Smooth muscle cell (in vitro differentiated cells): ENCODE measurements at regions not wholly inside any gene's neighbourhood (a gene's known extent, or its start where the extent isn't known, plus 50 kb on each side); places are given as distances from the start of the nearest gene placed in this dataset.

ENCODE experiments used
- DNase-seq: peaks from one replicate; lab custom pipeline; 2025; ENCODE audit not compliant: unreplicated experiment; lab: John Stamatoyannopoulos, UW
- H2AFZ ChIP-seq: fragments of 200-600 bp; sonication (generic); 2 replicates; pipeline ENCODE4 v1.6.0; 2016; ENCODE audit warnings: antibody characterized with exemption, low read depth, mild to moderate bottlenecking
- H3F3A ChIP-seq: fragments of 200-600 bp; sonication (generic); 2 replicates; pipeline ENCODE4 v1.6.0; 2017; ENCODE audit warnings: antibody characterized with exemption, low read depth
- H3K27ac ChIP-seq: fragments of 200-600 bp; sonication (generic); 2 replicates; pipeline ENCODE4 v1.5.1; 2016; ENCODE audit warnings: low read depth, mild to moderate bottlenecking
- H3K27me3 ChIP-seq: fragments of 200-600 bp; sonication (generic); 2 replicates; pipeline ENCODE4 v1.6.1; 2016; ENCODE audit warnings: low read depth, mild to moderate bottlenecking
- H3K36me3 ChIP-seq: fragments of 200-600 bp; sonication (generic); 2 replicates; pipeline ENCODE4 v1.5.1; 2016; ENCODE audit warnings: low read depth
- H3K4me1 ChIP-seq: fragments of 200-600 bp; sonication (generic); 2 replicates; pipeline ENCODE4 v1.5.1; 2016; ENCODE audit warnings: low read depth
- H3K4me2 ChIP-seq: fragments of 200-600 bp; sonication (generic); 2 replicates; pipeline ENCODE4 v1.6.0; 2016; ENCODE audit warnings: mild to moderate bottlenecking
- H3K4me3 ChIP-seq: fragments of 200-600 bp; sonication (generic); 2 replicates; pipeline ENCODE4 v1.5.1; 2016; ENCODE audit warnings: mild to moderate bottlenecking
- H3K79me2 ChIP-seq: fragments of 200-600 bp; sonication (generic); 2 replicates; pipeline ENCODE4 v1.6.0; 2016; ENCODE audit warnings: low read depth, mild to moderate bottlenecking
- H3K9ac ChIP-seq: fragments of 200-600 bp; sonication (generic); 2 replicates; pipeline ENCODE4 v1.6.0; 2016; ENCODE audit warnings: low read depth
- H3K9me3 ChIP-seq: fragments of 200-600 bp; sonication (generic); replicated peaks from 2 replicates; pipeline ENCODE4 v1.5.1; 2016; ENCODE audit warnings: low read depth
- H4K20me1 ChIP-seq: fragments of 200-600 bp; sonication (generic); 2 replicates; pipeline ENCODE4 v1.6.0; 2016; ENCODE audit warnings: low read depth
- WGBS: methylation state at CpG from one replicate; pipeline ENCODE4 v1.1.7; 2016; ENCODE audit warnings: low lambda C conversion rate; 5-methylcytosine and 5-hydroxymethylcytosine counted together
- TF ChIP-seq, protein P1 (sequence below): fragments of 200-600 bp; sonication (generic); IDR thresholded peaks from 2 replicates; pipeline ENCODE4 v1.5.1; 2017; ENCODE audit warnings: borderline replicate concordance, mild to moderate bottlenecking, antibody characterized with exemption; ENCODE audit not compliant: insufficient read depth, poor library complexity, severe bottlenecking

DNA sequence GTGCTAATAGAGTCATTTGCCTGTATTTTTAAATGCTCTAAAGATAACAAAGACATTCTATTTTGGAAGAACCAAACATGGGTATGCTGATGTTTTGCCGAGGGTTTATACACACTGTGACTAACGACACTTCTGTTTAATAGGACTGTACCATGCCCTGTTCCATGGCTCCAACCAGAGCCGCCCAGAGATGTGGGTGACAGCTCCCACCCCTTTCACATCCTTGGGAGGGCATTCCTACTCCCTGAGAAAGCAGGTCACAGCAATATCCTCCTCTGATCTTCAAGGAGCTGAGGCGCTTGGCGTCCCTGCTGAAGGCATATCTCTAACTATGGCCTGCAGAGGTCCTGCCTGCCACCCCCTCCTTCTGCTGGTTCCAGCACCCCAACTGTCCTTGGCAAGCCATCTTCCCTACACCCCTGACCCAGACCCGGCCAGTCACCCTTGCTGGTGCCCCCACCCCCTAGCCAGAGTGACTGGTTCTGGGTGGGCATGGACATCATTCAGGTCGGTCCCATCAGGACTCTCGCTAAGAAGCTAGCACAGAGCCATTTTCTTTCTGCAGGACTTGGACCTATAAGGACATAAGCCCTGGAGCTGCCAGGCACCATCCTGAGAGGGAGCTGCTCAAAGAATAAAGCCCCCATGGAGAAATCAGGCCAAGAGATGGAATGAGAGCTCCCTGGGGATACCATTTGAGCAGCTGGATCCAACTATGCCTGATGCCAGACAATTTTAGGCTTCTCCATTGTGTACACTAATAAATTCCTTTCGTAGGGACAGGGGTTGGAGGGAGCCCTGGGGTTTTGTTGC lies 381.3 kb downstream of the CTTN start:
- no peaks in the 10 kb centered on the region for H4K20me1 ChIP-seq
- H3K79me2 ChIP-seq: no peaks in the 10 kb centered on the region
- 92% methylated on average over 9 of the region's 9 CpGs for WGBS
- no peak for DNase-seq
- H3K4me2 ChIP-seq: no peak overlapping the region
- TF ChIP-seq, protein P1, sequence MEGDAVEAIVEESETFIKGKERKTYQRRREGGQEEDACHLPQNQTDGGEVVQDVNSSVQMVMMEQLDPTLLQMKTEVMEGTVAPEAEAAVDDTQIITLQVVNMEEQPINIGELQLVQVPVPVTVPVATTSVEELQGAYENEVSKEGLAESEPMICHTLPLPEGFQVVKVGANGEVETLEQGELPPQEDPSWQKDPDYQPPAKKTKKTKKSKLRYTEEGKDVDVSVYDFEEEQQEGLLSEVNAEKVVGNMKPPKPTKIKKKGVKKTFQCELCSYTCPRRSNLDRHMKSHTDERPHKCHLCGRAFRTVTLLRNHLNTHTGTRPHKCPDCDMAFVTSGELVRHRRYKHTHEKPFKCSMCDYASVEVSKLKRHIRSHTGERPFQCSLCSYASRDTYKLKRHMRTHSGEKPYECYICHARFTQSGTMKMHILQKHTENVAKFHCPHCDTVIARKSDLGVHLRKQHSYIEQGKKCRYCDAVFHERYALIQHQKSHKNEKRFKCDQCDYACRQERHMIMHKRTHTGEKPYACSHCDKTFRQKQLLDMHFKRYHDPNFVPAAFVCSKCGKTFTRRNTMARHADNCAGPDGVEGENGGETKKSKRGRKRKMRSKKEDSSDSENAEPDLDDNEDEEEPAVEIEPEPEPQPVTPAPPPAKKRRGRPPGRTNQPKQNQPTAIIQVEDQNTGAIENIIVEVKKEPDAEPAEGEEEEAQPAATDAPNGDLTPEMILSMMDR: no peak
- H3K9ac ChIP-seq: no peak overlapping the region
- H3K9me3 ChIP-seq: no peaks in the 10 kb centered on the region
- no peaks in the 10 kb centered on the region for H3K36me3 ChIP-seq
- no peak overlapping the region for H3K27ac ChIP-seq
- H3K4me1 ChIP-seq: no peaks in the 10 kb centered on the region
- H2AFZ ChIP-seq: no peak overlapping the region
- H3K27me3 ChIP-seq: no peaks in the 10 kb centered on the region
- H3K4me3 ChIP-seq: no peak overlapping the region
- no peaks in the 10 kb centered on the region for H3F3A ChIP-seq

DNA sequence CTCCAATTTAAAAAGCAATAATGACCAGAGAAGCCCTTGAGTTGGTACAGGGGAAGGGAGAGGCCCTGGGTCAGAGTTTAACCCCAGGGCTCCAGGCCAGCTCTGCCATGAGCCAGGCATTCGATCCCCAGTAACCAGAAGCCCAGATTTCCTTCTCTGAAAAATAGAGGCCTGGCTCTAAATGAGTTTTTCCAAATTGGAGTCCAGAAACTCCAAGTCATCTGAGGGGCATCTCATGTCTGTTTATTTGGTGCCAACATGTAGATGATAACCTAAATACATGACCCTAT lies 381.9 kb downstream of the CTTN start:
- no peaks in the 10 kb centered on the region for H3K36me3 ChIP-seq
- no peaks in the 10 kb centered on the region for H3F3A ChIP-seq
- no peaks in the 10 kb centered on the region for H3K4me1 ChIP-seq
- no peak for DNase-seq
- no peaks in the 10 kb centered on the region for H3K9me3 ChIP-seq
- no peak overlapping the region for H3K4me2 ChIP-seq
- 82% methylated on average over 1 of the region's 1 CpG for WGBS
- H3K9ac ChIP-seq: no peak overlapping the region
- TF ChIP-seq, protein P1: no peak
- no peak overlapping the region for H3K27ac ChIP-seq
- H3K4me3 ChIP-seq: no peak overlapping the region
- no peaks in the 10 kb centered on the region for H3K27me3 ChIP-seq
- H4K20me1 ChIP-seq: no peaks in the 10 kb centered on the region
- no peak overlapping the region for H2AFZ ChIP-seq
- H3K79me2 ChIP-seq: no peaks in the 10 kb centered on the region

DNA sequence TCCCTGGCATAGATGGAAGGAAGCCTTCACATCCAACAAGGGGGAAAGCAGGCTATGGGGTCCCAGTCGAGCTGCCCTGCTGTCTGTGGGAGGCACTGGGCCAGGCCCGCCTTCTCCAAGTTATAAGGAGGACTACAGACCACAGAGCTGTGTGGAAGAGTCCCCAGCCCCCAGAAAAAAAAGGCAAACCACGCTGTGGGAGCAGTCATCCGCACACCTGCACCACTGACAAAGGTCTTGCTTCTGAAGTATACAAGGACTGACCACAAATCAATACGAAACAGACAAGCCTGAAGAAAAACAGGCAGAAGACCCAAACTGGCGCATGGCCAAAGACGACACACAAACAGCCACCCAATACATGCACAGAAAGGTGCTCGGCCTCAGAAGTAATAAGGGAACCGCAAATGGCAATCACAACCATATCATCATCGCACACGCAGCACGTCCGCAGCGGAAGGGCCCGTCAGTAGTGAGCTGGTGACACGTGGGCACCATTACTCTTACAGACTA lies 384.1 kb downstream of the CTTN start:
- Histone ChIP-seq H3K4me3 (no peak overlapping the region), H3F3A (no peaks in the 10 kb centered on the region), H3K9me3 (no peaks in the 10 kb centered on the region), H3K9ac (no peak overlapping the region), H2AFZ (no peak overlapping the region), H3K4me1 (no peaks in the 10 kb centered on the region), H3K36me3 (no peaks in the 10 kb centered on the region), H3K27ac (no peak overlapping the region), H3K79me2 (no peaks in the 10 kb centered on the region), H3K27me3 (no peaks in the 10 kb centered on the region), H3K4me2 (no peak overlapping the region), H4K20me1 (no peaks in the 10 kb centered on the region)
- TF ChIP-seq, protein P1: no peak
- no peak for DNase-seq
- WGBS: 88% methylated on average over 16 of the region's 16 CpGs

DNA sequence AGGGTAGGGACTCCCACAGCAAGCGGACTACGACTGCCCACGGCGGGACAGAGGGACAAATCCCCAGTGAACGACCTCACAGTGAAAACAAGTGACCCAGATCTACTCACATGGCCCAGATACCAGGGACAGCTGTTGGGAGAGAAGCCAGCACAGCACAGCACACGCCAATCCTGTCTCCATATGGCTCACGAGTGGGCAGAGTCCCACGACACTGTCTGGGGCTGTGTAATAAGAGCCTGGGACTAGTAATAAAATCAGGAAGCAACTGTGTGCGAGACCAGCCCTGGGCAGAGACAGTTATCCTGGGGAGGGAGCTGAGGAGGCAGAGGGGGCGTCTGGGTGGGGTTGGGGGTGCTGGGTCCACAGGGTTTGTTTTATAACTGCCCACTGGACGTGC lies 385.0 kb downstream of the CTTN start:
- H3K9me3 ChIP-seq: no peaks in the 10 kb centered on the region
- no peak overlapping the region for H3K9ac ChIP-seq

More for the DNA sequence above, 385.0 kb downstream of the CTTN start:
- Histone ChIP-seq H3K4me2 (no peak overlapping the region), H2AFZ (no peak overlapping the region), H3K36me3 (no peaks in the 10 kb centered on the region), H3K27ac (no peak overlapping the region), H3K4me1 (no peaks in the 10 kb centered on the region), H3K4me3 (no peak overlapping the region), H3F3A (no peaks in the 10 kb centered on the region), H4K20me1 (no peaks in the 10 kb centered on the region), H3K79me2 (no peaks in the 10 kb centered on the region), H3K27me3 (no peaks in the 10 kb centered on the region)
- no peak for DNase-seq
- TF ChIP-seq, protein P1: no peak
- WGBS: 61% methylated on average over 11 of the region's 11 CpGs
